ENCODE measurements at regions not wholly inside any gene's neighbourhood (a gene's known extent, or its start where the extent isn't known, plus 50 kb on each side); places are given as distances from the start of the nearest gene placed in this dataset.

DNA sequence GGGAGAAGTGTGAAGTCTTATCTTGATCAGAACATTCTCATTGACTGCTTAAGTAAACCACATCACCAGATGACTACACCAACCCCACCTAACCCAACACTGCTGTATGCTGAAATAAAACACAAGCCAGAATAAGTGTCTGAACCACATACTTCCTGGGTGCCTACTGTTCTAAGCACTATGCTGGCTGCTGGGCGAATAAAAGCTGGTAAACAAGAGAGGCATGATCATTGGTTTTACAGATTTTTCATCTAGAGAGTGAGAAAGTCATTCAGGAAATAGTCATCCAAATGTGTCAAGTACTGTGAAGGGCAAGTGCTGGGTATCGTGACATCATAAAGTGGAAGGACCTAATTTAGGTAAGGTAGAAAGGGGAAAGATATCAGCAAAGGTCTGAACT lies 199.0 kb upstream of the SOX9 start:
- TF ChIP-seq, protein P1, sequence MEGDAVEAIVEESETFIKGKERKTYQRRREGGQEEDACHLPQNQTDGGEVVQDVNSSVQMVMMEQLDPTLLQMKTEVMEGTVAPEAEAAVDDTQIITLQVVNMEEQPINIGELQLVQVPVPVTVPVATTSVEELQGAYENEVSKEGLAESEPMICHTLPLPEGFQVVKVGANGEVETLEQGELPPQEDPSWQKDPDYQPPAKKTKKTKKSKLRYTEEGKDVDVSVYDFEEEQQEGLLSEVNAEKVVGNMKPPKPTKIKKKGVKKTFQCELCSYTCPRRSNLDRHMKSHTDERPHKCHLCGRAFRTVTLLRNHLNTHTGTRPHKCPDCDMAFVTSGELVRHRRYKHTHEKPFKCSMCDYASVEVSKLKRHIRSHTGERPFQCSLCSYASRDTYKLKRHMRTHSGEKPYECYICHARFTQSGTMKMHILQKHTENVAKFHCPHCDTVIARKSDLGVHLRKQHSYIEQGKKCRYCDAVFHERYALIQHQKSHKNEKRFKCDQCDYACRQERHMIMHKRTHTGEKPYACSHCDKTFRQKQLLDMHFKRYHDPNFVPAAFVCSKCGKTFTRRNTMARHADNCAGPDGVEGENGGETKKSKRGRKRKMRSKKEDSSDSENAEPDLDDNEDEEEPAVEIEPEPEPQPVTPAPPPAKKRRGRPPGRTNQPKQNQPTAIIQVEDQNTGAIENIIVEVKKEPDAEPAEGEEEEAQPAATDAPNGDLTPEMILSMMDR (conservative IDR thresholded peaks at IDR 0.05 in 1 of 2, IDR thresholded peaks at IDR 0.05 in 1 of 2; ENCODE audit: extremely low read depth in 1 of 2, insufficient read depth in 1 of 2, low read depth in 1 of 2, low read length in 2 of 2): no peak
- TF ChIP-seq EZH2 (IDR thresholded peaks at IDR 0.05; ENCODE audit: borderline replicate concordance, low read length): no peak

Data from mammary epithelial cell (primary cell).